Ammon's horn (tissue), 1 donor: ENCODE measurements at regions not wholly inside any gene's neighbourhood (a gene's known extent, or its start where the extent isn't known, plus 50 kb on each side); places are given as distances from the start of the nearest gene placed in this dataset.

Experiments used
- DNase-seq: peaks from one replicate; pipeline ENCODE4 v3.0.0-alpha.2; 2016; ENCODE audit warnings: low spot score

DNA sequence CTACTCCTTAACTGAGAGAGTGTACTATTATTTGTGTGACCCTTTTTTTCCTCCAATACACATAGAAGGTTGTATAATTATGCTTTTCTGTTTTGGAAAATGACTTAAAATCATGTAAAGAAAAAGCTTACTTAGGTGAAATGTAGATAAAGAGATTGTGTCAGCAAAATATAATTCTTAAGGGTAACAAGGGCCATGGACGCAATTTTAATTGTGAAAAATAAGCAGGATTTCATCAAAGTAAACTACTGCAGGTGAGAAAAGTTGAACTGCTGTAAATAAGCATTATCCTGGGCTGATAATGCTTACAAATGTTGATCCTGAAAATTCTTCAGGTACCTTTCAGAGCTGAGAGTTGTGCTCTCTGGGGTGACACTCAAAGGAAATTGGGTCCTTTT, 141.5 kb downstream of the RPIA start:
- DNase-seq: no peak

DNA sequence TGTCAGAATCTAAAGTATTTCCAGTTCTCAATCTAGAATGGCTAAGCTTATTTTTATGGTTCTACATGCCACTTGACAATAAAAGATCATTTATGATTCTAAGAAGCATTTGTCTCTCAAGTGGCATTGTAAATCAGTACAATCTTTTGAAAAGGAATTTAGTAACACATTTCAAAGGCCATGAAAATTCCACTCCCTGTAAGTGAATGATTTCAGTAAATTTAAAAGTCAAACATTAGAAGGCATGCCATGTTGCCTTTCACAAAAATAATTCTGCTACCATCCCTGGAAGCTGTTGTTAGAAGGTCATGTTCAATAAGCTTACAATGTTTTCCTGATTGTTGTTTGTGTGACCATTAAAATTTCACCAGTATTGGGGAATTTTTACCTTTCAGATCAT, 142.9 kb downstream of the RPIA start:
- DNase-seq: no peak

DNA sequence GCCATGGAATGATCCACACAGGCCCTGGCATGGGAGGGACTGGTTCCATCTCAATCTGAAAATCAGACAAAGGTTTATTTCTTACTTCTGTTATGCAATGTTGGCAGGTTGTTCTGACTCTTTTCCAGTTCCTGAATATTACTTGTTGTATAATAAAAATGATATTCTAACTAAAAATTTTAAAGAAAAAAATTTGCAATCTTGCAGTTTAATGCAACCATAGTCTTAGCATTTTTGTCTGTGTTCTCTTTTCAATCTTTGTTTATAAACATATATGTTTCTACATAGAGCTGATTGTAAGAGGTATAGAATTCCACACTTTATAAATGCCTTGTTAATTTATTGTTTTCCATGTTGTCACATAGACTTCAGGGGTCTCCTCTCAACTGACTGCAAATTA, 143.4 kb downstream of the RPIA start:
- no peak for DNase-seq

DNA sequence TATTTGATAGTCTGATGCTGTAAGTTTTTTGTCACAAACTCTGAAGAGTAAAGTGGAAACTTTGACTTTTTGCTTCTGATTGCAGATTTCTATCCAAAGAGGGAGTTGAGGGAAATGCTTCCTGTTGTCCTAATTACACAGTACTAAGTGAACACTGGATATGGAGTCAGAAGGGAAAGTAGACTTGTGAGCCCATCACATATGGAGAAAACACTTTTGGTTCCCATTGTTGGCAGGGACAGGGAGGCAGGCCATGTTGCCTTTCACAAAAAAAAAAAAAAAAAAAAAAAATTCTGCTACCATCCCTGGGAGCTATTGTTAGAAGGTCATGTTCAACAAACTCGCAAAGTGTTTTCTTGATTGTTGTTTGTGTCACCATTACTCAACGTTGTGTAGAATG, 144.3 kb downstream of the RPIA start:
- no peak for DNase-seq

DNA sequence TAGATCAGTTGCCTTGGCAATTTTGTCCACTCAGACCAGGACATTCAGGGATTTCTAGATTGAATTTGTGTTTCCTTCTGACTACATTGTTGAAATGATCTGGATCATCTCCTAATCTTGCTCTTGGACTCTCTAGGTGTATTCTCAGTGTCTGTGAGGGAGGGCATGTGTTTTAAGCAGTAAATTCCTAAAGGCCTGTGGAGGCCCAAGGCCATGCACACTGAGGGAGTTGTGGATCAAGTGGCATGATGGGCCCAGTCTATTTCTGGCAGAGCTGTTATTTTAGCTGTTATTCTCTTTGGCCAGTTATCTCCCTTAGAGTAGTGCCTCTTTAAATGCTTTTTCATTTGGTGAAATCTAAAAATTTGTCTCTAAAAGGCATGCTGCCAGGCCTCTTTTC, 144.9 kb downstream of the RPIA start:
- no peak for DNase-seq

DNA sequence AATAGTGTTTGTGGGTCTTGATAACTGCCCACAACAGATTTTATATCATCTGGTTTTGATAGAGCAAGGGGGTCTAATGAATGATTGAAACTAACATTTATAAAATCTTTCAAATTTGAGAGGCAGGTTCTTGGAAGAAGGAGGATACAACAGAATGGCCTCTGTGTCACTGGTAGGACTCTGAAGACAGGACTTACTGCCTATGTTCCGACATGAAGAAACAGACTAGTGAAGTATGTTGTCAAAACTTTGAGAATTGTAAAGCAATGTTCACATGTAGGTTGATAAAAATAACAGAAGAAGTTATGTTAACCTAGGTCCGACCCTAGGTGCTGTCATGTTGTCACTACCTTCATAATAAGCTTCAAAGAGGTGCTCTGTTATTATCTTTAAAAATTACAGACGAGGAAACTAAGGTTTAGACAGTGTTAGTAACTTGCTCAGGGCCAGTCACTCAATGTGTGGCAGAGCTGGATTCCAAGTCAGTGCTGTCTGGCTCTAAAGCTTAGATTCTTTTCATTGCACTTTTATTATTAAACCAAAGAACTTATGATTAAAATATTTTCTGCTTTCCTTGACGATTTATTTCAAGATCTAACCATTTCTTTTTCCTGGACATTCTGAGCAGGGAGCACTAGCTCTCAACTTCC, 146.2 kb downstream of the RPIA start:
- no peak for DNase-seq

DNA sequence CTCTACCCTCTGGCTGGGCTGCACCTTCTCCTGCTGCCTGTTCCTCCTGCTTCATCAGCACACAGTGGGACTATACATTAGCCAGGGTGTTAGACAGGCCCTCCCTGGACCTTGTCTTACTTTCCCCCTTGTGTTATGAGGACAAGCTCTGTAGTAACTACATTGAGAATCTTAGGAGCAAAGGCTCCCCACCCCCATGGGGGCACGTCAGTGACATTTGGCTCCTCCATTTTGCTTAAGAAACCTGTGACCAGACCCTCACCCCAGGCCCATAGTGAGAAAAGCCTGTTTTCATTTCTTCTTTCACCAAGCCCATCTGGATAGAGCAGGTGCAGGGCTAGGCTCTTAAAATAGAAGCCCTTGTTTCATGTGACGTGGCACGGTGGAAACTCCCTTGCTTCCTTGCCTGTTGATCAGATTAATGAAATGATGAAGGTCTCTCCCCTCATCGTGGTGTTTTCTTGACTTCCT, 146.7 kb downstream of the RPIA start:
- DNase-seq: no peak

DNA sequence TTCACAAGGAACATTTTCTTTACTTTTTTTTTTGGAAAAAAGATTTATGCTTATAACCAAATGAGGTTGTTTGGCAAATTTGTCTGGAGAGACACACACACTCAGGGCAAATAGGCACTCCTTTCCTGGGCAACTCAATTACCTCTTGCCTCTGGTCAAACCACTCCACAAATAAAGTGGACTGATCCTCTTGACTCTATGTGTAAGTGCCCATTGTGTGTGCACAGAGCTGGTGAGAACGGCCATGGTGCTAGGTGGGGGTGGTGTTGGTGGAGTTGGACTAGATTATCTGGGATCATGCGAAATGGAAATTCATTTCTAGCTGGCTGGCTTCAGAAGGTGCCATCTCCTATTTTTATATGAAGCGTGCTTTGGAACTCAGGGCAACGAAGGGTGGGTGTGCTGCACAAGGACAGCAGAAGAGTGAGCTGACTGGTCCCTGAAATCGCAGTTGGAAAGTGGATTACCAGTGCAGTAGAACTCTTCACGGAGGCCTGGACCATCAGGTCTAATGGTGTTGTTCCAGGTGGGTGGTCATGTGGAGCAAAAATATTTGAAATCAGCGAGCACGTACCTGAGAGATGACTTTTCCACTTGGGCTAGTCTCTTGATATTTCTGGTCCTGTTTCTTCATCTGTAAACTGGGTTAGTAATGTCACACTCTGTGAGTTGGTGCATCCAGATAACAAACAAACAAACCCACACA, 149.9 kb downstream of the RPIA start:
- no peak for DNase-seq

DNA sequence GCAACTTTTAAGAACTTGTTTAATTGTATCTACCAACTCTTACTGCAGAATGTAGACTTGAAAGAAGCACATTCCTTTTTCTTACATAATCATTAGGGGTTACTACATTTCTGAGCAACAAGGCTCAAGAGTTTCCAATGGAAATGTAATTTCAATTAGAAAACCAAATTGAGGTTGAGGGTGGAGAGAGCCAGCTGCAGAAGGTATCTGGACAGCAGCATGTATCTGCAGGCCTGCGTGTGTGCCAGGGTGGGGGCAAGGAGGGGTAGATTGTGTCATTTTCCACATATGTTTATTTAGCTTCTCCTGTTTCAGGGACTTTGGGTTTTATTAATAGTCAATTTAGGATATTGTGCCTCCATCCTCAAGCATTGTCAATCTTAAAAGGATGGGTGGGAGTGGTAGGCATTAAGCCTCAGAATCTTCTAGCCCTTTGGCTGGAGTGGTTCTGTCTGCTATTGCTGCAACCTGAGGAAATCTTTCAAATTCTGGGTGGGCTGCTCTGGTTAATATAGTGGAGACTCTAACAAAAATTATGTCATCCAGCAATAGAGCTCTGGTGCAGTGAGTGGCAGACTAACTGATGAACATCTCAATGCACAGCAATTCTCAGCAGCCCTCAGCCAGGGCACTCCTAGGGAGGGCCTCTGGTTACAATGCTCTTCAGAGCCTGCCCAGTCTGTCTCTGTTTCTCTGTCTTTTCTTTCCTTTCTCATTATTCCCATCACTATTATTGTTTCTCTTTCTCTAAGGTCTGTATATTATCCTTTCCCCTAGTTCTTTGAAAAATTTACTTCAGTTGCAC, 151.4 kb downstream of the RPIA start:
- DNase-seq: no peak

DNA sequence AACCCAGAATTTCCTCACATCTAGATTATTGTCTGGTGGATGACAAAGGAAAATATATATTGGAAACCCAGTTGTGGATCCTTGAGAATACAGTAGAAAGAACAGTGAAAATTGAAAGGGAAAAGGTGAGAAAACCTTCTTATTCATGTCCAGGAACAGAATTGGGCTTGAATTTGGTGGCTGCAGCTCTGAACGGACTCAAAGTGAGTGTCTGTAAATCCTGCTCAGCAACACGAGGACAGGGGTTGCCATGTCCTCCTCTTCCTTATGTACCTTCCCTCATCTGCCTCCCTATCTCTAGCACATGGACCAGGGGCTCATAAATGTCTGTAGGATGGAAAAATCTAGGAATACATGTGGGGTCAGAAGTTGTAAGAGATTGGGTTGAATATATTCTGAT, 152.2 kb downstream of the RPIA start:
- no peak for DNase-seq

DNA sequence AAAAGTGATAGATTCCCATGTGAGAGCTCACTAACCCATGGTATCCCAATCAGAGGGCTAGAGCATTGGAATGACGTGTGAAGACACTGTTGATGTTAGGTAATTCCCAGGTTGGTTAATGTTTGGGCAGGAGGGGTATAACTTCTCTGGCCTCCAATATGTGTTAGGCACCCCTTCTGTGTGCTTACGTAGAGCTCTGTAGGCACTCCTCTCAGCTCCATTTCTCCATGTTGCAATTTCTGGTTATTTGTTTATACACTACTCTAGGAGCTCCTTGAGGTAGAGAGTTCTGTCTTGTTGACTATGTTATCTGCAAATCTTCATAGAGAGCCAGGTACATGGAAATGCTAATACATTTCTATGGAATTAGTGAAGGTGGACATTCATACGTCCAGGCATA, 153.5 kb downstream of the RPIA start:
- no peak for DNase-seq

DNA sequence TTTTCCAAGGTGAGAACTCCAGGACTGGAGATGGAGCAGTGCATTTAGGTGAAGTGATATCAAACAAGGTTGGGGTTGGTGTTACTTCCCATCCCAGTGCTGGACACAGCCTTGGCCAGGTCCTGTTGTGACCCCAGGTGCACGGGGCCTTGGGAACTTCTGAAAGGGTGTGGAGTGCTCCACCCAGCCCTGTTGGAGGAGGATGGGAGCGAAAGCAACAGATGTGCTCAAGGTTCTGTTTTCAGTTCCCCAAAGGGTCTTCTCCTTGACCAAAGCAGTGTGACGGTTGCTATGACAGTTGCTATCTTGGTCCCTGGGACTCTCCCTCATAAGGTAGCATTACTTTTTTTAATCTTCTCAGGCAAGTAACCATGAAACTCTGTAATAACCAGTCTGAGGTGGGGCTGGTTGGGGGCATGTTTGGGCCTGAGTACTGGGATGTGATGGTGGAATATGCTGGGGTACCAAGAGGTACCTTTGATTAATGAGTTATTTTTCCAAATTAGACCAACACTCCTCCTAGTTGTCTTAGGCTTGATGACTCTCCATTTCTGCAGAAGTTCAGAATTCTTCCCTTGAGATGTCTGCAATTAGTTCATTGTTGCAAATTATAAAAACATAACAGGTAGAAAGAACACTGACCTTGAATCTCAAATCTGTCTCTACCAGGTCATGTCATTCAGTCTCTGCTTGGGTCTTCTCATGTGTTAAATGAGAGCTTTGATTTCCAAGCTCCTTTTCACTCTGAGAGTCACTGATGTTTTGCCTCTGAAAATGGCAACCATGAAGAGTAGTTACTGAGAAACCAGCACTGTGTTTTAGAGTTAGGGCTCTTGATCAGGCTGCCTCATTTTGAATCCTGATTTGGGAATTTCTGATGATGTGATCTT, 154.5 kb downstream of the RPIA start:
- no peak for DNase-seq

DNA sequence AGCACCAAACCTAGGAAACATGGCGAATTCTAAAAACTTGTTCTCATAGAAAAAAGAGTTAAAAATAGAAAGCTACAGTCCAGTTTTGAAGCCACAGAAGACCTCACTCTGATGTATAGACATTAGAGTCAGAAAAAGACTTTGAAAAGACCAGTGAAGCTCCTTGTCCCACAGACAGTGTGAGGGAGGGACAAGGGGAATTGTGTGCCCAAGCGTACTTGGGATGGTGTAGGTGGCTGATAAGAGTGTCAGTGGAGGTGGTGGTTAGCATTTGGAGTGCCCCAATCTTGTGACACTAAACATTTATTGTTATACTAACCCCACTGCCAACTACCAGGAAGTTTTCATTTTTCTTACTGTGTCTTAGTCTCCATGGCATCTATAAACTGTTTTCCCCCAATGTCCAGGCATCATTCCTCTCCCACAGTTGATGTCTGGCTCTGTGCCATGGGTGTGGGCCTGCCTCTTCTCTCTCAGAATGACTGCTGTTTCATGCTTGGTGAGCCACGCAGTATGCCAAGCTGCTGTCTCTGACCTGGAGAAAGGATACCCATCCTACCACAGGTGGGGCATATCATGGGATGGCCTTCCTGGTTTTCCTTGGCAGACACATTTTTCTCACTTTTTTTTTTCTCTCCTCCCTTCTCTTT, 161.4 kb downstream of the RPIA start:
- DNase-seq: no peak

DNA sequence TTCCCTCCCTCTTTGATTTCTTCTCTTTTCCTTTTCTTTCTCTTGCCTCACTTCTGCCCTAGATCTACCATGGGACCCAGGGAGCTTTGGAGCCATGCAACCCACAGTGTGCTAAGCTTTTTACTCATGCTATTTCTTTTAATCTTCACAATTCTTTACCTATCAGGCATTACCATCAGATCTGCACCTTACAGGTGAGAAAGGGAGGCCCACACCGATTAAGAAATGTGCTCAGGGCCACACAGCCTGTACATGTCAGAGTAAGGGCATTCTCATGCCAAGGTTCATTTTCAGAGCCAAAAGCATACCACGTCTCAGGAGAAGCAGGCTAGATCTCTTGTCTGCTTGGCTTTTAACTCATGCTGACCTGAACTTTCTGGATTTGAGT, 161.9 kb downstream of the RPIA start:
- DNase-seq: no peak

DNA sequence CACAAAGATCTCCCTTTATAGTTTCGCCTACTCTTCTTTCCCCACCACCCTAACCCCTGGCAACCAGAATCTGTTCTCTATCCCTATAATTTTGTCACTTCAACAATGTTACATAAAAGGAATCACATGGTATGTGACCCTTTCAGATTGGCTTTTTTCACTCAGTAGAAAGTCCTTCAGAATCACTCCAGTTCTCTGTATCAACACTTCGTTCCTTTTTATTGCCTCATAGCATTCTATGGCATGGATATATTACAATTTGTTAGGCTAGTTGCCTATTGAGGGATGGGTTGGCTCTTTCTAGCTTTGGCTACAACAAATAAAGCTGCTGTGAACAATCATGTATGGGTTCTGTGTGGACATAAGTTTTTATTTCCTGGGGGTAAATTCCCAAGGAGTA, 163.1 kb downstream of the RPIA start:
- DNase-seq: no peak

DNA sequence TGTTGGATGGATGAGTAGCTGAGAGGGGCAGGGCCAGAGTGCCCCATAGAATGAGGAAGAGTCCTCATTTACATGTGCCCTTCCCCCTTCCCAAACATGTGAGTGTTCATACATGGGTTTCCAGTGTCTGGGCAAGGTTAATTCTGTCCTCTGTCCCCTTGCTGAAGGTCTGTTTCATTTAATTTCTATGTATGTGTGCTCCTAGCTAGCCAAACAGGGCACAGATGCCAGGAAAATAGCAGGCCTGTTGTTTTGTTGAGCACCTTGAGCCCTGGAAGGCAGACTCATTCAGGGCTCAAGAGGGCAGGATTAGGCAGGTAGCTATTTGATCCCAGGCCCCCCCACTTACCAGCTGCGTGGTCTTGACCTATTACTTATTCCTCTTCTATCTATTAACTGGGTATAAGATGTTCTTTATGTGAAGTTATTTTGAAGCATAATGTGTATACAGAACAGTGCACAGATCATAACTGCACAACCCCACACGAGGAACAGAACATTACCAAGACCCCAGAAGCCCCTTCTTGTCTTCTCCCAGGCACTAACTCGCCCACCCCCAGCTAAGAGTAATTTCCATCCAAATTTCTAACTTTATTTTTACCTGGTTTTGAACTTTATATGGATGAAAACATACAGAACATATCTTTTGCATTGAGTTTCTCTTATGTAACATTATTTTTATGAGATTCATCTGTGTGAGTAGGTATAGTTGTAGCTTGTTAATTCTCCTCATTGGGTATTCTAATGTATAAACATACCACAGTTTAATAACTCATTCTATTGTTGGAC, 164.3 kb downstream of the RPIA start:
- DNase-seq: no peak

DNA sequence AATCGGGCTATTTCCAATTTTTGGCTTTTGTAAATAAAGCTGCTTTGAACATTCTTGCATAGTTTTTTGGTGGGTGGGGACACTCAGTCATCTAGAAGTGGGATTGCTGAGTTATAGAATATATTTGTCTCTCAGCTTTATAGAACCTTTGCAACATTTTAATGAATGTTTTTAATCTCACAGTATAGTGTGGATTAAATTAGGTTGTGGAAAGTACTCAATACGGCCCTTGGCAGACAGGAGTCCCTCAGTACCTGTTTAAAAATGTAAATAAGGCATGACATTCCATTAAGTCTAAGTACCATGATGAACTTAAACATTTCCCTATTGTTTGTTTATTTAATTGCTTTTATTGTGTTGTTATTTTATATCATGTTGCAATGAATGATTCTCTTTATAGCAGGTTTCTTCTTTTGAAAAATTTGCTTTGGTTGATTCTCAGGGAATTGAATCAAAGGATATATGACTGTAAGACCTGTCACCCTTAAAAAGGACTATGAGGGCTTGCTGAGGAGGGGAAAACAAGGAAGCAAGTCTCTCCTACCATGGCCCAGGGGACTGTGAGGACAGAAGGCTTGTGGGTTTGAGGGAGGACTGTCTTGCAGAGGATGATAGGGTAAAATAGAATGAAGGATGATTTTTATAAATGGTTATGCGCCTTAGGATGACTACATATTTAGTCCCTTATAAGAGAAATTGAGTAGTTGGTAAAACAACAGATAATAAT, 165.1 kb downstream of the RPIA start:
- no peak for DNase-seq

DNA sequence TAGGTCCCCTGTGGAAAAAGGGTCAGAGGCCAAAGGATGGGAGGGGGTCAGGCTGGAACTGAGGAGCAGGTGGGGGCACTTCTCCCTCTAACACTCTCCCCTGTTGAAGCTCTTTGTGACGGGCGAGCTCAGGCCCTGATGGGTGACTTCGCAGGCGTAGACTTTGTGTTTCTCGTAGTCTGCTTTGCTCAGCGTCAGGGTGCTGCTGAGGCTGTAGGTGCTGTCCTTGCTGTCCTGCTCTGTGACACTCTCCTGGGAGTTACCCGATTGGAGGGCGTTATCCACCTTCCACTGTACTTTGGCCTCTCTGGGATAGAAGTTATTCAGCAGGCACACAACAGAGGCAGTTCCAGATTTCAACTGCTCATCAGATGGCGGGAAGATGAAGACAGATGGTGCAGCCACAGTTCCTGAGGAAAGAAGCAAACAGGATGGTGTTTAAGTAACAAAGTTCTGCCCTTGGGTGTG, 165.8 kb downstream of the RPIA start:
- no peak for DNase-seq

DNA sequence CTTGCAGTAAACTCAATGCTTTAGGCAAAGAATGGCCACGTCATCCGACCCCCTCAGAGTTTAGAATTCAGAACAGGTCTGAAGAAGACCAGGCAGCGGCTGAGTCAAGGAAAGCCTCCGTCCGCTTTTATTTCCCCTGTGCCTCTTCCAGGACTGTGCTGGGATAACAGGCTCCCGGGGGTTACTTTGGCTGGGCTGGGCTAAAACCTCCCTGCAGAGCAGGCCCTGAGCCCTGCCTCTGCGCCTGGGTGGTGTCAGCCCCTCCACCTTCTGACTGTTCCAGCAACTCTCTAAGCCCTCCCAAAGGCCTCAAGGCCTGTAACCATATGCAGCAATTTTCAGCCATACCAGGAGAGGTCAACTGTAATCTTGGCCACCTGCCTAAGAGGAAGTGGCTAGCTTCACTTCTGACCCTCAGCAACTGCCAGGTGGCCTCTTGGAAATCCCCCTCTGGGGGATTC, 166.5 kb downstream of the RPIA start:
- DNase-seq: no peak

DNA sequence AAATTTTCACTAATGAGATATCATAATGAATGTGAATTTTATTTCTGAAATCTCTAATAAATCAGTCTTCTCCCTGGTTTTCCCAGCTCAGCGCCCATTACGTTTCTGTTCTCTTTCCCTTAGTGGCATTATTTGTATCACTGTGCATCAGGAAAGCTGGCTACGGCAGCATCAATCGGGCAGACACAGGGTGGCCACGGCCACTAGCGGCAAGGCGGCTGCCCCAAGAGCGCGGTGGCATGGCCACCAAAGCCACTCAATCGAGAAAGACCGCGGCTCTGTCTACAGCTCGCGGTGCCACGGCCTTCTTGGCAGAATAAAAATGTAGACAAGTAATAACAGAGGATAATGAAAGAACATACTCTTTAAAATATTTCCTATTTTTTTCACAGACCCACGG, 168.0 kb downstream of the RPIA start:
- no peak for DNase-seq
